ENCODE measurements at regions not wholly inside any gene's neighbourhood (a gene's known extent, or its start where the extent isn't known, plus 50 kb on each side); places are given as distances from the start of the nearest gene placed in this dataset.

GRCh38 chrX:16524316-16524715 is 125.6 kb upstream of the S100G start:
- no peak for TF ChIP-seq CTCF (IDR thresholded peaks at IDR 0.05)
- TF ChIP-seq POLR2A (IDR thresholded peaks at IDR 0.05), result no peak

Data from vagina (tissue), 2 donors.